Breast epithelium (tissue), 4 donors: ENCODE measurements at regions not wholly inside any gene's neighbourhood (a gene's known extent, or its start where the extent isn't known, plus 50 kb on each side); places are given as distances from the start of the nearest gene placed in this dataset.
"Not testable (repeated sequence)": the region's sequence is repeated elsewhere in the genome, so short reads cannot be mapped to it uniquely, and the experiment has no call there.

Source experiments
- DNase-seq, 2 donors: peaks; one replicate each; pipeline ENCODE4 v3.0.0-alpha.2; 2019; ENCODE audit warnings: low spot score in 2 of 2
- H3K27ac ChIP-seq, 2 donors: fragments of 200-600 bp; sonication (generic) in 1 of 2; one replicate each; pipeline ENCODE4 v1.5.1; 2016 to 2019; ENCODE audit warnings: mild to moderate bottlenecking in 1 of 2
- H3K27me3 ChIP-seq, 2 donors: fragments of 200-600 bp; sonication (generic) in 1 of 2; one replicate each; pipeline versions ENCODE4 v1.5.1 to v1.6.0; 2017 to 2019; ENCODE audit warnings: control low read depth in 1 of 2, mild to moderate bottlenecking in 1 of 2
- H3K36me3 ChIP-seq: fragments of 200-600 bp; one replicate; pipeline ENCODE4 v1.5.1; 2019
- H3K4me1 ChIP-seq, 2 donors: fragments of 200-600 bp; sonication (generic); one replicate each; pipeline ENCODE4 v1.5.1; 2016 to 2019; ENCODE audit warnings: control low read depth in 1 of 2
- H3K4me3 ChIP-seq, 3 donors: fragments of 200-600 bp; sonication (generic); 1 replicate in 2 of 3; 2 replicates in 1 of 3; pipeline ENCODE4 v1.5.1; 2016 to 2019; ENCODE audit warnings: mild to moderate bottlenecking in 3 of 3, moderate library complexity in 2 of 3
- H3K9me3 ChIP-seq, 2 donors: fragments of 200-600 bp; sonication (generic) in 1 of 2; one replicate each; pipeline ENCODE4 v1.5.1; 2016 to 2019; ENCODE audit warnings: control low read depth in 1 of 2
- POLR2A ChIP-seq: fragments of 450-650 bp; IDR thresholded peaks from one replicate; pipeline ENCODE4 v1.6.1; 2016; ENCODE audit warnings: antibody characterized with exemption, mild to moderate bottlenecking, moderate library complexity
- POLR2AphosphoS5 ChIP-seq, 3 donors: sonication (generic); formaldehyde crosslinking; IDR thresholded peaks; one replicate each; pipeline ENCODE4 v1.6.1; 2017; ENCODE audit warnings: antibody characterized with exemption in 3 of 3
- intact Hi-C: fragments of 100-400 bp; cut with DNase I; formaldehyde crosslinking; loops from one replicate; pipeline ENCODE4 v1.15.1; 2023; ENCODE audit warnings: low total_unique reads
- TF ChIP-seq, protein P1 (sequence below), 3 donors: fragments of 450-650 bp; IDR thresholded peaks; one replicate each; pipeline ENCODE4 v1.5.1; 2016 to 2017; ENCODE audit warnings: antibody characterized with exemption in 3 of 3, mild to moderate bottlenecking in 3 of 3, moderate library complexity in 3 of 3

DNA sequence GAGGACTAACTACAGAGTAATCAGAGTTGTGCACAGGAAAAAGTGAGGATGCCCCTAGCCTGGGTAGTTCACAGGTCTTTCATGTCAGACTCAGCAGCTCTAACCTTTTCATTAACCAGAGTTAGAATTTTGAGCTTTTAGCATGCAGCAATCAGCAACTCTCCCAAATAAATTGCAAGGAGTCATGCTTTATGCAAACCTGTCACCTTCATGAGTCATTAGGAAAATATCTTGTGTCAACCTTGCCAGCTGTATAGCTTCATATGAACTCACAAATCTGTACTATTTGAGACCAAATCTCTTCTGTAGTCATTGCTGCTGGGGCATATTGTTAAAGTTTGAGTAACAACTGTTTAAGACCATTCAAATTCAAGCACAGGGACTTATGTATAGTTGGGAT, 382.3 kb upstream of the NT5C1B start:
- no peaks in the 10 kb centered on the region for H3K9me3 ChIP-seq
- no peak for TF ChIP-seq POLR2A
- TF ChIP-seq, protein P1, sequence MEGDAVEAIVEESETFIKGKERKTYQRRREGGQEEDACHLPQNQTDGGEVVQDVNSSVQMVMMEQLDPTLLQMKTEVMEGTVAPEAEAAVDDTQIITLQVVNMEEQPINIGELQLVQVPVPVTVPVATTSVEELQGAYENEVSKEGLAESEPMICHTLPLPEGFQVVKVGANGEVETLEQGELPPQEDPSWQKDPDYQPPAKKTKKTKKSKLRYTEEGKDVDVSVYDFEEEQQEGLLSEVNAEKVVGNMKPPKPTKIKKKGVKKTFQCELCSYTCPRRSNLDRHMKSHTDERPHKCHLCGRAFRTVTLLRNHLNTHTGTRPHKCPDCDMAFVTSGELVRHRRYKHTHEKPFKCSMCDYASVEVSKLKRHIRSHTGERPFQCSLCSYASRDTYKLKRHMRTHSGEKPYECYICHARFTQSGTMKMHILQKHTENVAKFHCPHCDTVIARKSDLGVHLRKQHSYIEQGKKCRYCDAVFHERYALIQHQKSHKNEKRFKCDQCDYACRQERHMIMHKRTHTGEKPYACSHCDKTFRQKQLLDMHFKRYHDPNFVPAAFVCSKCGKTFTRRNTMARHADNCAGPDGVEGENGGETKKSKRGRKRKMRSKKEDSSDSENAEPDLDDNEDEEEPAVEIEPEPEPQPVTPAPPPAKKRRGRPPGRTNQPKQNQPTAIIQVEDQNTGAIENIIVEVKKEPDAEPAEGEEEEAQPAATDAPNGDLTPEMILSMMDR (IDR thresholded peaks at IDR 0.05) = no peak
- H3K27me3 ChIP-seq = no peaks in the 10 kb centered on the region
- no peak overlapping the region for H3K27ac ChIP-seq
- no peaks in the 10 kb centered on the region for H3K4me1 ChIP-seq
- H3K4me3 ChIP-seq = no peak overlapping the region
- DNase-seq = no peak
- H3K36me3 ChIP-seq = no peaks in the 10 kb centered on the region
- intact Hi-C loops = no loop called here

DNA sequence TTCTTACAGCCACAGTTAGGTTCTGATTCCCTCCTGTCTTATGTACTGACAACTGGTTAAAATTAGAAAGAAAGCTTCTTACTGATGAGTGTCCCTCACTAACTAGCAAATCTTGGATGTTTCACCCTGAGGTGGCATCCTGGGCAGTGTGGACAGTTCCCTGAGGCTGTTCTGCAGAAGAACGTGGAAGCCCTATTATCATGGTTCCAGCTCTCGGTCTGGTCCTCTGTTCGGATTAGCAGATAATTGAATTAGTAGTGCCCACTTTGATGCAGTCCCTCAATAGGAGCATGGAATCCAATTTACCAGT, 381.7 kb upstream of the NT5C1B start:
- intact Hi-C loops = no loop called here
- TF ChIP-seq POLR2A (no peak), POLR2AphosphoS5 (IDR thresholded peaks at IDR 0.05) (no peak)
- TF ChIP-seq, protein P1 (IDR thresholded peaks at IDR 0.05) = no peak
- Histone ChIP-seq H3K4me3 (no peak overlapping the region), H3K4me1 (no peaks in the 10 kb centered on the region), H3K27ac (no peak overlapping the region), H3K36me3 (no peaks in the 10 kb centered on the region), H3K27me3 (no peaks in the 10 kb centered on the region), H3K9me3 (no peaks in the 10 kb centered on the region)
- DNase-seq = no peak

DNA sequence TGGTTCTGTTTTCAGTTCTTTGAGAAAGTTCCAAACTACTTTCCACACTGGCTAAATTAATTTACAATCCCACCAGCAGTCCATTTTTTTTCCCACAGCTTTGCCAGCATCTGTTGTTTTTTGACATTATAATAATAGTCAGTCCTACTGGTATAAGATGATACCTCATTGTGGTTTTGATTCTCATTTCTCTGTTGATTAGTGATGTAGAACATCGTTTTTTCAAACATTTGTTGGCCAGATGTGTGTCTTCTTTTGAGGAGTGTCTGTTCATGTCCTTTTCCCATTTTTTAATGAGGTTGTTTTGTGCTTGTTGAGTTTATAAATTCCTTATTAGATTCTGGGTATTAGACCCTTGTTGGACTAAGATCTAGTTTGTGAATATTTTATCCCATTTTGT, 376.8 kb upstream of the NT5C1B start:
- Histone ChIP-seq H3K4me3 (no peak overlapping the region), H3K4me1 (no peaks in the 10 kb centered on the region), H3K27me3 (no peaks in the 10 kb centered on the region), H3K9me3 (no peaks in the 10 kb centered on the region), H3K27ac (no peak overlapping the region), H3K36me3 (no peaks in the 10 kb centered on the region)
- TF ChIP-seq, protein P1 (IDR thresholded peaks at IDR 0.05) = no peak
- TF ChIP-seq POLR2A (no peak), POLR2AphosphoS5 (IDR thresholded peaks at IDR 0.05) (no peak)
- intact Hi-C loops = no loop called here
- DNase-seq = no peak

DNA sequence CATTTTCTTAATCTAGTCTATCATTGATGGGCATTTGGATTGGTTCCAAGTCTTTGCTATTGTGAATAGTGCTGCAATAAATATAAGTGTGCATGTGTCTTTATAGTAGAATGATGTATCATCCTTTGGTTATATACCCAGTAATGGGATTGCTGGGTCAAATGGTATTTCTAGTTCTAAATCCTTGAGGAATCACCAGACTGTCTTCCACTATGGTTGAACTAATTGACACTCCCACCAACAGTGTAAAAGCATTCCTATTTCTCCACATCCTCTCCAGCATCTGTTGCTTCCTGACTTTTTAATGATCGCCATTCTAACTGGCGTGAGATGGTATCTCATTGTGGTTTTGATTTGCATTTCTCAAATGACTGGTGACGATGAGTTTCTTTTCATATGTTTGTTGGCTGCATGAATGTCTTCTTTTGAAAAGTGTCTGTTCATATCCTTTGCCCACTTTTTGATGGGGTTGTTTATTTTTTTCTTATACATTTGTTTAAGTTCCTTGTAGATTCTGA, 374.4 kb upstream of the NT5C1B start:
- H3K4me1 ChIP-seq, H3K4me3 ChIP-seq, intact Hi-C loops, H3K36me3 ChIP-seq, H3K27ac ChIP-seq, H3K27me3 ChIP-seq, DNase-seq, H3K9me3 ChIP-seq: not testable (repeated sequence)

DNA sequence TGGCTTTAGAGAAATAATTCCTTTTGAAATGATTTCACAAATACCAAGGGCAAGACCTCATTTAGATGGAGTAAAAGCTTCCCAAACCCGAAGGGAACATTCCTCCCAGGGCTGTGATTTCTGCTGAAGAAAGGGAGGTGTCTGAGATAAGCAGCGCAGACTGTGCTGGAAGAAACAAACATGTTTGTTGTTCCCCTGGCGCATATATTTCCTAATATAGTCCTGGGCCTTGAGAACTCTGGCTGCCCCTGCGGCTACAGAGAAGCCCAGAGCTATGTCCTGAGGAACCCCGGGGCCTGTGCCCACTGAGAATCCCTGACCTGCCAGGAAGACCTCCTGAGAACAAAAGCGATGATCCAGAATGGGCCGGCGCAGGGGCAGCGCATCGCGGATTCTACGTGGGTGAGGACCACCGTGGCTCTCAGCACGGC, 372.6 kb upstream of the NT5C1B start:
- H3K27me3 ChIP-seq = no peaks in the 10 kb centered on the region
- no peak for DNase-seq
- H3K4me1 ChIP-seq = no peaks in the 10 kb centered on the region
- intact Hi-C loops = no loop called here
- no peaks in the 10 kb centered on the region for H3K36me3 ChIP-seq
- no peaks in the 10 kb centered on the region for H3K9me3 ChIP-seq
- TF ChIP-seq POLR2A (no peak), POLR2AphosphoS5 (IDR thresholded peaks at IDR 0.05) (no peak)
- TF ChIP-seq, protein P1 (IDR thresholded peaks at IDR 0.05) = no peak
- H3K27ac ChIP-seq = no peak overlapping the region
- no peak overlapping the region for H3K4me3 ChIP-seq

DNA sequence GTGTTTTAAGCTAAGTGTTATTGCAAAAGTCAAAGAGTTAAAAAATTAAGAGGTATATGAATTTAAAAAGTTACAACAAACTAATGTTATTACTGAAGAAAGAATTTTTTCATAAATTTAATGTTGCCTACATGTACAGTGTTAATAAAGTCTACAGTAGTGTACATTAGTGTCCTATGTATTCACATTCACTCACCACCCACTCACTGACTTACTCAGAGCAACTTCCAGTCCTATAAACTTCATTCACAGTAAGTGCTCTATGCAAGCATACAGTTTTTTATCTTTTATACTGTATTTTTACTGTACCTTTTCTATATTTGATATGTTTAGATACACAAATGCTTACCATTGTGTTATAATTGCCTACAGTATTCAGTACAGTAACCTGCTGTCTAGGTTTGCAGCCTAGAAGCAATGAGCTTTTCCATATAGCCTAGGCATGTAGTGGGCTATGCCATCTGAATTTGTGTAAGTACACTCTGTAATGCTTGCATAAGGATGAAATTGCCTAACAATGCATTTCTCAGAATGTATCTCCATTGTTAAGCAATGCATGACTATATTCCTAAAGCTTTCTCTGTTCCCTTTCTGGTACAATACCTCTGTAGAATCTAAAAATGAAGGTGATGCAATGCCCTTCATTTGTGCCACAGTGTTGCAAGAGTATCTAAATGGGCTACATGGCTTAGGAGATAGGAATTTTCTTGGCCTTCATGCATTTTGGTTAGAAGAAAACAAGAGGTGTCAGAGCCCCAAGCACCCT, 370.8 kb upstream of the NT5C1B start:
- Histone ChIP-seq H3K4me1 (no peaks in the 10 kb centered on the region), H3K4me3 (no peak overlapping the region), H3K36me3 (no peaks in the 10 kb centered on the region), H3K9me3 (no peaks in the 10 kb centered on the region), H3K27ac (no peak overlapping the region), H3K27me3 (no peaks in the 10 kb centered on the region)
- intact Hi-C loops = no loop called here
- no peak for TF ChIP-seq POLR2AphosphoS5 (IDR thresholded peaks at IDR 0.05)
- no peak for DNase-seq
